H1 (cell line): ENCODE measurements at regions not wholly inside any gene's neighbourhood (a gene's known extent, or its start where the extent isn't known, plus 50 kb on each side); places are given as distances from the start of the nearest gene placed in this dataset.

Experiments used
- CTCF ChIA-PET: fragments of 300-600 bp; sonication (Branson Sonifier 250); formaldehyde crosslinking; loops from one replicate; lab custom pipeline; 2021; ENCODE audit not compliant: partially characterized antibody; lab: Charles Lee
- POLR2A ChIA-PET: fragments of 300-600 bp; sonication (Branson Sonifier 250); formaldehyde crosslinking; loops from one replicate; lab custom pipeline; 2021; ENCODE audit warnings: inconsistent platforms; ENCODE audit not compliant: partially characterized antibody; lab: Charles Lee
- DNase-seq, 2 experiments: peaks; one replicate each; pipeline versions ENCODE4 v3.0.0 to v3.0.0-alpha.2; 2010 to 2022; ENCODE audit warnings: low spot score in 2 of 2, low read depth in 1 of 2, mixed read lengths in 1 of 2
- FAIRE-seq: peaks from 2 replicates; lab custom pipeline; 2011; peaks lifted over from hg19 to GRCh38; lab: Jason Lieb, UNC
- H2AFZ ChIP-seq: 2 replicates; pipeline ENCODE4 v1.8.1; 2012; ENCODE audit warnings: low read length, inconsistent platforms
- H2AK5ac ChIP-seq: 2 replicates; pipeline ENCODE4 v1.6.1; 2013; ENCODE audit warnings: low read depth, low read length
- H2BK120ac ChIP-seq: replicated peaks from 2 replicates; pipeline ENCODE3; 2013; ENCODE audit warnings: low read depth, low read length, inconsistent platforms
- H2BK12ac ChIP-seq: 2 replicates; pipeline ENCODE4 v1.6.1; 2013; ENCODE audit warnings: low read depth, low read length
- H2BK15ac ChIP-seq: 2 replicates; pipeline ENCODE4 v1.6.1; 2013; ENCODE audit warnings: low read length
- H2BK20ac ChIP-seq: 2 replicates; pipeline ENCODE4 v1.6.1; 2013; ENCODE audit warnings: low read length
- H2BK5ac ChIP-seq: 2 replicates; pipeline ENCODE4 v1.6.1; 2013; ENCODE audit warnings: low read depth, low read length
- H3K14ac ChIP-seq: 2 replicates; pipeline ENCODE4 v1.6.1; 2013; ENCODE audit warnings: inconsistent platforms; ENCODE audit not compliant: insufficient read length
- H3K18ac ChIP-seq: 2 replicates; pipeline ENCODE4 v1.6.1; 2013; ENCODE audit warnings: low read length; ENCODE audit errors: extremely low read depth
- H3K23ac ChIP-seq: 2 replicates; pipeline ENCODE4 v1.6.1; 2013; ENCODE audit warnings: inconsistent platforms; ENCODE audit not compliant: insufficient read length
- H3K23me2 ChIP-seq: 2 replicates; pipeline ENCODE4 v1.6.1; 2013; ENCODE audit warnings: low read depth, low read length
- H3K27ac ChIP-seq: 2 replicates; pipeline ENCODE4 v1.6.1; 2011; ENCODE audit warnings: low read depth, low read length, inconsistent platforms
- H3K27me3 ChIP-seq, 4 experiments: replicated peaks in 1 of 4; 1 replicate in 1 of 4; 2 replicates in 3 of 4; pipeline versions ENCODE4 v1.6.1 to v1.8.1; 2011 to 2013; ENCODE audit warnings: low read length in 3 of 4, mild to moderate bottlenecking in 3 of 4, inconsistent platforms in 2 of 4, mixed read lengths in 2 of 4, moderate library complexity in 1 of 4; ENCODE audit not compliant: control insufficient read depth in 3 of 4, insufficient read depth in 3 of 4; ENCODE audit errors: extremely low read depth in 1 of 4
- H3K36me3 ChIP-seq, 4 experiments: 2 replicates each; pipeline versions ENCODE4 v1.6.1 to v1.8.1; 2011 to 2013; ENCODE audit warnings: mild to moderate bottlenecking in 4 of 4, low read length in 3 of 4, moderate library complexity in 2 of 4, control low read depth in 1 of 4, inconsistent platforms in 1 of 4; ENCODE audit not compliant: insufficient read depth in 4 of 4, control insufficient read depth in 2 of 4
- H3K4ac ChIP-seq: replicated peaks from 2 replicates; pipeline ENCODE3; 2013; ENCODE audit warnings: low read length, low read depth, mixed read lengths, inconsistent platforms; ENCODE audit not compliant: insufficient read length
- H3K4me1 ChIP-seq, 4 experiments: replicated peaks in 1 of 4; 1 replicate in 1 of 4; 2 replicates in 3 of 4; pipeline versions ENCODE4 v1.6.1 to v1.8.1; 2011 to 2013; ENCODE audit warnings: low read length in 3 of 4, inconsistent platforms in 2 of 4, mixed read lengths in 1 of 4; ENCODE audit not compliant: insufficient read depth in 4 of 4, control insufficient read depth in 3 of 4
- H3K4me2 ChIP-seq, 2 experiments: 2 replicates each; pipeline versions ENCODE4 v1.6.1 to v1.8.1; 2011 to 2013; ENCODE audit warnings: low read depth in 2 of 2, low read length in 2 of 2, control low read depth in 1 of 2, inconsistent platforms in 1 of 2, mild to moderate bottlenecking in 1 of 2; ENCODE audit not compliant: insufficient read depth in 1 of 2
- H3K4me3 ChIP-seq, 4 experiments: fragments of 200-600, 300-600 bp in 1 of 4; sonication (generic), shearing (Covaris generic), sonication (Bioruptor Twin) in 1 of 4; 2 replicates each; pipeline versions ENCODE4 v1.5.1 to v1.8.1; 2011 to 2016; ENCODE audit warnings: low read length in 4 of 4, low read depth in 3 of 4, control low read depth in 2 of 4, inconsistent platforms in 2 of 4, mild to moderate bottlenecking in 2 of 4, mixed read lengths in 1 of 4, moderate library complexity in 1 of 4; ENCODE audit not compliant: insufficient read depth in 2 of 4; ENCODE audit errors: extremely low read depth in 1 of 4
- H3K56ac ChIP-seq: replicated peaks from 2 replicates; pipeline ENCODE3; 2013; ENCODE audit warnings: low read depth, mild to moderate bottlenecking, mixed read lengths, low read length, inconsistent platforms; ENCODE audit not compliant: insufficient read length
- H3K79me1 ChIP-seq: 2 replicates; pipeline ENCODE4 v1.6.1; 2013; ENCODE audit warnings: low read depth, low read length, control low read depth
- H3K79me2 ChIP-seq, 2 experiments: 2 replicates each; pipeline versions ENCODE4 v1.6.1 to v1.8.1; 2012 to 2013; ENCODE audit warnings: low read length in 2 of 2, mild to moderate bottlenecking in 2 of 2, inconsistent platforms in 1 of 2; ENCODE audit not compliant: insufficient read depth in 2 of 2, control insufficient read depth in 1 of 2
- H3K9ac ChIP-seq, 4 experiments: replicated peaks in 1 of 4; 1 replicate in 1 of 4; 2 replicates in 3 of 4; pipeline versions ENCODE4 v1.6.1 to v1.8.1; 2011 to 2013; ENCODE audit warnings: low read depth in 3 of 4, low read length in 3 of 4, control low read depth in 2 of 4, mild to moderate bottlenecking in 2 of 4, moderate library complexity in 2 of 4, inconsistent platforms in 1 of 4; ENCODE audit errors: extremely low read depth in 1 of 4
- H3K9me3 ChIP-seq, 2 experiments: 2 replicates each; pipeline versions ENCODE4 v1.6.1 to v1.8.1; 2012 to 2013; ENCODE audit warnings: mild to moderate bottlenecking in 2 of 2, moderate library complexity in 2 of 2, control low read depth in 1 of 2, inconsistent platforms in 1 of 2, low read depth in 1 of 2, low read length in 1 of 2, mixed read lengths in 1 of 2; ENCODE audit not compliant: insufficient read depth in 2 of 2
- H4K20me1 ChIP-seq, 2 experiments: replicated peaks in 1 of 2; 2 replicates each; pipeline versions ENCODE3 to v1.8.1; 2011 to 2013; ENCODE audit warnings: inconsistent platforms in 2 of 2, low read length in 2 of 2, mild to moderate bottlenecking in 1 of 2; ENCODE audit not compliant: insufficient read depth in 2 of 2, control insufficient read depth in 1 of 2
- H4K5ac ChIP-seq: 2 replicates; pipeline ENCODE4 v1.6.1; 2013; ENCODE audit warnings: low read length, low read depth, mixed read lengths, inconsistent platforms; ENCODE audit not compliant: insufficient read length
- H4K8ac ChIP-seq: 2 replicates; pipeline ENCODE4 v1.8.0; 2013; ENCODE audit warnings: mild to moderate bottlenecking, moderate library complexity, low read length, inconsistent platforms; ENCODE audit not compliant: insufficient read depth; ENCODE audit errors: extremely low read depth
- H4K91ac ChIP-seq: replicated peaks from 2 replicates; pipeline ENCODE3; 2013; ENCODE audit warnings: low read length, mixed read lengths, inconsistent platforms; ENCODE audit not compliant: insufficient read length
- ASH2L ChIP-seq: fragments of 200-600, 300-600 bp; sonication (generic); IDR thresholded peaks from one replicate; pipeline ENCODE4 v1.7.1; 2017; ENCODE audit warnings: low read length
- CBX8 ChIP-seq: fragments of 300-800, 300-1000 bp; sonication (generic); IDR thresholded peaks from 2 replicates; pipeline ENCODE4 v1.7.1; 2016; ENCODE audit warnings: low read depth, low read length, borderline replicate concordance
- FOSL1 ChIP-seq: IDR thresholded peaks from 2 replicates; pipeline ENCODE4 v1.6.1; 2011; ENCODE audit warnings: mild to moderate bottlenecking, low read depth, low read length, moderate library complexity; ENCODE audit not compliant: insufficient read depth
- GABPA ChIP-seq: IDR thresholded peaks from 2 replicates; pipeline ENCODE4 v1.6.1; 2011; ENCODE audit warnings: mild to moderate bottlenecking, low read length, moderate library complexity, borderline replicate concordance; ENCODE audit not compliant: insufficient read depth
- HDAC6 ChIP-seq: IDR thresholded peaks from one replicate; pipeline ENCODE4 v1.7.1; 2012; ENCODE audit warnings: low read depth, mild to moderate bottlenecking, inconsistent platforms, low read length, moderate library complexity
- JUND ChIP-seq: IDR thresholded peaks from 2 replicates; pipeline ENCODE4 v1.6.1; 2011; ENCODE audit warnings: mild to moderate bottlenecking, improper control_type of control experiment, low read length
- KDM1A ChIP-seq: fragments of 200-600, 300-600 bp; sonication (generic); IDR thresholded peaks from 2 replicates; pipeline ENCODE4 v1.7.1; 2016; ENCODE audit warnings: mild to moderate bottlenecking, low read length, borderline replicate concordance
- MAFK ChIP-seq: IDR thresholded peaks from 2 replicates; pipeline ENCODE4 v1.6.1; 2012; ENCODE audit warnings: low read depth, mild to moderate bottlenecking, improper control_type of control experiment, low read length
- PHF8 ChIP-seq: fragments of 200-600 bp; sonication (generic); conservative IDR thresholded peaks from 2 replicates; pipeline ENCODE4 v1.7.1; 2012; ENCODE audit warnings: low read depth, mild to moderate bottlenecking, inconsistent platforms, low read length, moderate library complexity
- SIN3A ChIP-seq, 2 experiments: IDR thresholded peaks in 1 of 2; conservative IDR thresholded peaks in 1 of 2; 2 replicates each; pipeline ENCODE4 v1.6.1; 2011 to 2012; ENCODE audit warnings: low read length in 2 of 2, improper control_type of control experiment in 1 of 2, low read depth in 1 of 2, mild to moderate bottlenecking in 1 of 2
- SIRT6 ChIP-seq: IDR thresholded peaks from one replicate; pipeline ENCODE4 v1.7.1; 2012; ENCODE audit warnings: low read length, inconsistent platforms
- SP2 ChIP-seq: IDR thresholded peaks from 2 replicates; pipeline ENCODE4 v1.6.1; 2012; ENCODE audit warnings: mild to moderate bottlenecking, low read length, inconsistent platforms
- SRF ChIP-seq: IDR thresholded peaks from 2 replicates; pipeline ENCODE4 v1.6.1; 2011; ENCODE audit warnings: mild to moderate bottlenecking, low read depth, low read length, moderate library complexity
- TEAD4 ChIP-seq: IDR thresholded peaks from 2 replicates; pipeline ENCODE4 v1.6.1; 2012; ENCODE audit warnings: low read depth, low read length, inconsistent platforms, mixed read lengths
- YY1 ChIP-seq: IDR thresholded peaks from 2 replicates; pipeline ENCODE4 v1.6.1; 2011; ENCODE audit warnings: low read depth, mild to moderate bottlenecking, low read length
- WGBS, 2 experiments: shearing (Covaris generic) in 1 of 2; methylation state at CpG; one replicate each; pipeline versions ENCODE4 v1.1.6 to v1.1.7; 2013 to 2015; ENCODE audit warnings: low lambda C conversion rate in 2 of 2, mixed read lengths in 2 of 2, inconsistent platforms in 1 of 2, low coverage in 1 of 2, missing lambda C conversion rate in 1 of 2; ENCODE audit not compliant: insufficient replicate concordance in 2 of 2, insufficient coverage in 1 of 2, insufficient read length in 1 of 2; ENCODE audit errors: extremely low coverage in 1 of 2, missing lambda C conversion rate in 1 of 2; 5-methylcytosine and 5-hydroxymethylcytosine counted together
- TF ChIP-seq, protein P1 (sequence below): IDR thresholded peaks from 2 replicates; pipeline ENCODE4 v1.6.1; 2011; ENCODE audit warnings: low read depth, mild to moderate bottlenecking, low read length; ENCODE audit not compliant: insufficient read depth

DNA sequence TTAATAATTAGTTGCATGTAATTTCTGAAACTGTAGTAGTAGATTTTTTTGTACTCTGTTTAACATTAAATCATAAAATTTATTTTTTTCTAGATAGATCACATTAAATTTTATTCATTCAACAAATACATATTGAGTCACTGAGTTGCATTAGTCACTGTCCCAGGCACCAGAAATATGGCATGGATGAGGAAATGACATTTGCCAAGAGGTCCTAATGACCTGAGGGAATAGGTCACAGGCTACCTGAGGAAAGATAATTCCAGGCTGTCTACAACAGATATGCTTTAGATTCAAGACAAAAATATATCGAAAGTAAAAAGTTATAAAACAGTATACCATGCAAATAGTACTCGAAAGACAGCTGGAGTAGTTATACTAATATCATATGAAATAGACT lies 852.4 kb upstream of the ACVR2A start:
- Histone ChIP-seq H2AK5ac (no peak overlapping the region), H3K4me2 (no peak overlapping the region), H3K27me3 (no peaks in the 10 kb centered on the region), H3K36me3 (no peaks in the 10 kb centered on the region), H2BK20ac (no peak overlapping the region), H2AFZ (no peak overlapping the region), H2BK5ac (no peak overlapping the region), H3K4me3 (no peak overlapping the region), H3K9me3 (no peaks in the 10 kb centered on the region; a peak in 1 of 4 replicates), H3K4me1 (no peaks in the 10 kb centered on the region), H4K8ac (no peak overlapping the region), H2BK120ac (no peak overlapping the region), H3K18ac (no peak overlapping the region), H3K23me2 (no peaks in the 10 kb centered on the region), H3K9ac (no peak overlapping the region), H3K4ac (no peak overlapping the region), H4K20me1 (no peaks in the 10 kb centered on the region), H4K91ac (no peak overlapping the region), H3K14ac (no peak overlapping the region), H3K79me1 (no peaks in the 10 kb centered on the region), H3K56ac (no peak overlapping the region), H2BK15ac (no peak overlapping the region), H2BK12ac (no peak overlapping the region), H4K5ac (no peak overlapping the region), H3K23ac (no peak overlapping the region), H3K27ac (no peak overlapping the region), H3K79me2 (no peaks in the 10 kb centered on the region)
- ChIA-PET CTCF (no interaction called here), POLR2A (no interaction called here)
- FAIRE-seq (no peak), DNase-seq (no peak)
- WGBS, 2 experiments = 88% methylated on average over 2 of the region's 2 CpGs; no CpG with 5 or more reads in 1 of the 2 experiments
- TF ChIP-seq YY1 (no peak), KDM1A (no peak), SP2 (no peak), TEAD4 (no peak), CBX8 (no peak), PHF8 (no peak), SIN3A (conservative IDR thresholded peaks at IDR 0.05 in 1 of 2, IDR thresholded peaks at IDR 0.05 in 1 of 2; ENCODE audit: low read depth in 1 of 2, low read length in 2 of 2) (no peak), GABPA (no peak), HDAC6 (no peak), SRF (no peak), FOSL1 (no peak), SIRT6 (no peak), ASH2L (no peak), MAFK (no peak), JUND (no peak)
- TF ChIP-seq, protein P1, sequence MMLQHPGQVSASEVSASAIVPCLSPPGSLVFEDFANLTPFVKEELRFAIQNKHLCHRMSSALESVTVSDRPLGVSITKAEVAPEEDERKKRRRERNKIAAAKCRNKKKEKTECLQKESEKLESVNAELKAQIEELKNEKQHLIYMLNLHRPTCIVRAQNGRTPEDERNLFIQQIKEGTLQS = no peak
